OCI-LY1 (cell line): ENCODE measurements at regions not wholly inside any gene's neighbourhood (a gene's known extent, or its start where the extent isn't known, plus 50 kb on each side); places are given as distances from the start of the nearest gene placed in this dataset.

ENCODE experiments used
- CTCF ChIP-seq: fragments of 200-600 bp; sonication (generic), shearing (Covaris generic); IDR thresholded peaks from 2 replicates; pipeline ENCODE4 v1.5.1; 2017; ENCODE audit warnings: mild to moderate bottlenecking, antibody characterized with exemption, low read length, moderate library complexity, mixed read lengths
- EZH2 ChIP-seq: fragments of 200-600 bp; sonication (generic), shearing (Covaris generic); IDR thresholded peaks from 2 replicates; pipeline ENCODE4 v1.8.0; 2017; ENCODE audit warnings: borderline replicate concordance, mixed run types, mild to moderate bottlenecking, antibody characterized with exemption, low read length, moderate library complexity, mixed read lengths

GRCh38 chr5:116654925-116655324 lies 80.3 kb upstream of the SEMA6A start:
- no peak for TF ChIP-seq CTCF
- TF ChIP-seq EZH2: no peak
